HG02943 (cell line): ENCODE measurements at regions not wholly inside any gene's neighbourhood (a gene's known extent, or its start where the extent isn't known, plus 50 kb on each side); places are given as distances from the start of the nearest gene placed in this dataset.
A peak's percentile ranks its signal among the peaks of the same experiment; 100 is the strongest.
"Not testable (repeated sequence)": the region's sequence is repeated elsewhere in the genome, so short reads cannot be mapped to it uniquely, and the experiment has no call there.

ENCODE experiments used
- ATAC-seq: cut with Tn5 transposase; IDR thresholded peaks from one replicate; pipeline ENCODE4 v1.9.1; 2021; ENCODE audit warnings: mild to moderate bottlenecking, low read depth, moderate library complexity; ENCODE audit not compliant: unreplicated experiment

DNA sequence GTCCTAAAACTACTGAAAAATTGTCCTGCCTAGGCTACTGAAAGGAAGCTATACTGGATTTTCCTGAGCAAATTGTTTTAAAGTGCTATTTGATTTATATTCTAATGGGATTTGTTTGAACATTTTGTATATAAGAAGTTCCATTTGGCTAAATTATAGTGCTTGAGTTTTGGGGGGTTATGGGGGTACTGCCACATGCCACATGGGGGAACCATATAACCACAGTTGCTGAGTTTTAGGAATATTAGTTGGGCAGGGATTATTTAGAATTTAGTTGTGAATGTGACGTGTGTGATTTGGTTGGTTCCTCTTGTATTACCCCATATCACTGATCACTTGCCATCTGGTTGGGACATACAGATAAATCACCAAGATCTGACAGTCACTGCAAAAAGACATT lies 224.5 kb upstream of the TAPT1 start:
- ATAC-seq = no peak

DNA sequence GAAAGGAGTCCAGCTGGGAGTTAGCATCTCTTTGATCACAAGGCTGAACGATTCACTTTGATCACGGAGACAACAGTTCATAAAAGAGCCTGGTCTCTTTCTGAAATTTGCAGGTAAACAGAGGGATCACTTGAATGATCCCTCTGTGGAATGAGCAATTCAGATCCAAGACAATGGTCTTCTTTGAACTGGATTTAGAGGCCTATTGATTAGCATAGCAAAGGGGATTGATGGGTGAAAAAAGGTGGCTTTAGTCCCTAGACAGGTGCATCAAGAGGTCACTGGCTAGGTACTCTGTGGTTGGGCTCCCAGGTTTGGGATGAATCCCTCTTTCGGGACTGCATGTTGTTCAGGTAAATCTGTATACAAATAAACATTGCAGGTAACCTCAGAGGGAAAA lies 223.8 kb upstream of the TAPT1 start:
- ATAC-seq = no peak

DNA sequence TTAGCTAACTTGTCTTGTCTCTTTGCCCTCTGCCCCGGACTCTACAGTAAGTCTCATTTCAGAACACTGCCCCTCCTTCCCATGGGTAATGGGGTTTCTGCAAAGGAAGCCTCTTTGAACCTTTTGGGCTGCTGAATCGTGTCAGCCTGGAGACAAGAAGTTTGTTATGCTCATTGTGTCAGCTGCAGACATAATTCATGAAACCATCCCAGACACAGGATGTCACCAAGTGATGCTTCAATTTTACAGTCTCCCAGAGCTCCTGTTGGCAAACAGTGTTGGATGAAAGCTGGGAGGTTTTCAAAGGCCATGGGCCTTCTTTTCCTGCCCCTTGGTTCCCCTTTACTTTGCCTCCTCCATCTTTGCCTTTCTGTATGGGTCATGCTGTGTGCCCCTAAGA lies 223.1 kb upstream of the TAPT1 start:
- ATAC-seq = no peak

DNA sequence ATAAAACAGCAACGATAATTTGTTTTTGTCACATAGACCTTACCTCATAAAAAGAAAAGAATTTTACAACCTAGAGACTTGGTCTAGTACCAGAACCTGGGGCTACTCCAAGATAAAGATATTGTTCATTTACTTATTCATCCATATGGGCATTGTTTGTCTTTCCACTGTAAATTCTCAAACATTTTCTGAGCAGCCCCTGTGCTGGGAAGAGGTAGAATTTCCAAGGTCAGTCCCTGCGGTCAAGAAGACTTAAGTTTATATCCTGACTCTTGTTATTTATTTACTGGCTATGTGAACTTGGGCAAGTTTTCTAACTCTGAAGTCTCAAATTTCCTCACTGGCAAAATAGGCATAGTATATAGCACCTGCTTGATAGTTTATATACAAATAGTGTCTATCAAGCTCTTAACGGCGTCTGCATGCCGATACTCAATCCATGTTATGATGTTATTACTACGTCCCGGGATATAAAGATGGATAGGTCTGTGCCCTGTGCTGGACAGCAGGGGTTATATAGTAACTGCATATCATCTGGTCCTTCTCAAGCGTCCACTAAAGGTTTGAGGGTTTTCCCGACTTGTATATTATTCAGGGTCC lies 222.1 kb upstream of the TAPT1 start:
- ATAC-seq = no peak

DNA sequence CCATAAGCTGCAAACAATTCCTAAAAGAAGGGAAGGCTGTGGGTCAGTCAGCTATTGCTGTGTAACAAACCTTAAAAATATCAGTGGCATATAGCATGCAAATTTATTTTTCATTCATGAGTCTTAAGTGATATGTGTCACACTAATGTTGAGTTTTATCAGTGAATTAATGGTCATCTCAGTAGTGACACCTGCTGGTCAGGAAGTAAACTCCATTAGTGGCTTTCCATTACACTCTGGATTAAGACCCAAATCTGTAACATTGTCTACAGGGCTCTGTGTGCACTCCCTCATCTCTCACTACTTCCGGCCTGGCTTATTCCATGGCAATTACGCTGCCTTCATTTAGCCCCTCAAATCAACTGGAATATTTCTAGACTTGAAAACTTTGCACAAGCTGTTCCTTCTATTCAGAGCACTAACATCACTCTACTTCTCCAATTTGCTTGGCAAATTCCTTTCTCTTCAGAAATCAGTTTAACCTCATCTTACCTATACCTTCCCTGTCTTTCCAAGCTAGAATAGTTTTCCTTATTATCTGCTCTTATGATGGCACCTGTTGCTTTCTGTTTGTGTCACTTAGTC lies 217.3 kb upstream of the TAPT1 start:
- peak; percentile 63 for ATAC-seq

DNA sequence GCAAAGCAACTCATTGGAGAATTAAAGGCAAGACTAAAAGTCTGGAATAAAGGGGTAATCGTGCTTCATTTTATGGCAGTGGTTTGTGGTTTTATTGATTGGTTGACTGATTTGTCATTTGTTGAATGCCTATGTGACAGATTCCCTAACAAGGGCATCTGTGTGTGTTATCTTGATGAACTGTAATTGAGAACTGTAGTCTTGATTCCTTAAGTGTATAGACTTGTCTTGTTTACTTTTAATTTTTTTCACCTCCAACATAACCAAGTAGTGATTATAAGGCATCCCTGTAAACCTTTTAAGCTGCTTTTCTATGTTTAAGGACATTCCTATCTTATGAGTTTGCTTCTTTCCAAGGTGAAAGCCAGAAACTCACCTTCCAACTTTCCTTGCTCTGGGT lies 216.0 kb upstream of the TAPT1 start:
- ATAC-seq = no peak

DNA sequence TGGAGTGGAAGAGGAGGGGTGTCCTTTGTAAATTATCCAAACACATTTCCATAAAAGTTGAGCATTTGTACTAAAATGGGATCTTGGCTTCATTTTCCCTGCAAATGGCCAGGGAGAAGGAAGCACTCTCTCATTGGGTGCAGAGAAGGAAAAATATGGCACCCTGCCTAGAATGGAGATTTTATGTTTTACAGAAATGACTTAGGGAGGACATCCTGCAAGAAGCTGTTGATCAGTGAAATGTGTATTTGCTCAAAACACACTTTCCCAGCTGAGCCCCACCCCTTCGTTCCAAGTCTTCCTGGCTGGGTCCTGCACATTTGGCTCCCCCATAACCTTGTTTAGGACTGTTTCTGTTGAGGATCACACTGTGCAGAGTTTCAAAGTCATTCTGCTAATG lies 213.5 kb upstream of the TAPT1 start:
- no peak for ATAC-seq

DNA sequence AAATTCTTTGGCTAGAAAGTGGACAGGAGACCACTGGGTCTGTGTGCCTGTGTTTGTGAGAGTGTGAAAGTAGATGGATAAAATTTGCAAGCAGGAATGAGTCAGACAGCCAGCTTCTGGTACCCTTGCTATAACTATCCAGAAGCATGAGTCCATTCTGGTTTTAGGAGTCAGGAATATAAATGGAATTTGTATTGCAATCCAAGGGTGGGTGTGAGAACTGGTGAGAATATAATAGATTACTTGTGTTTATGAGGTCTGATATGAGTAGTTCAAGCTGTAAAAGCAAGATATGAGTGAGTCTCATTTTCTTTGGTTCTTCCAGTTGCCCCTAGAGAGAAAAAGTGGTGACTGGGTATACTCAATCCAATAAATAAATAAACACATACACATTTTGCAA lies 212.7 kb upstream of the TAPT1 start:
- no peak for ATAC-seq

DNA sequence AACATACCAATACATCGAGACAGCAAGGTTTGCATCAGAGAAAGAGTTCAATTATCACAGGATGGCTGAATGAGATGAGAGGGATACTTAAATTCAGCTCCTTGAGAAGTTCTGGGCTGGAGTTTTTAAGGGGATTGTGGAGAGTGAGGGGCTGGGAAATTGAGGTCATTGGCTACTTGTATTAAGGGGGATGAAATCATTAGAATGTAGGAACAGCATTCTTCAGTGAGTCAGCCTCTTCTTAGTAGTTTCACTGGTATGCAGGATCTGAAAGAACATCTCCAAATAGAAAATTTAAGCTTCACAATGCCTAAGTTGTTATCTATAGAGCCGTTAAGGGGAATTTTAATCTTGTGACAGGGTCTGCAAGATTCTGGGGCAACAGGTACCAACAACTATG lies 211.6 kb upstream of the TAPT1 start:
- ATAC-seq = no peak

DNA sequence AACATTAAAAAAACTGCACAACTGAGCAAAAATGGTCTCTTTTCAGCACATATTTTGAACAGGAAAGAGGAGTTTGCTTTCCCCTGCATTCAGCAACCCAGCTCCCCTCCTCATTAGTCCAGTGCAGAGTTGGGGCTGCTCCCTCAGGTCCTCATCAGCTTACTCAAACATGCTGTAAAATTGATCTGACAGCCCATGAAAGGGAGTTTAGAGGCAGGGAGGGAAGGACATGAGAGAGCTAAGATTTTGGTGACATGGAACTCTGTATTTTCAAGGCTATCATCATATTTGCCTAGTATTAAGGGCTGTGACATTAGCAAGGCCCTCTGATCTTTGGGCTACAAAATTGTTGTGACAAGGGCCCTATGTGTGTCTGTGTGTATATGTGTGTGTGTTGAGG lies 205.6 kb upstream of the TAPT1 start:
- ATAC-seq = no peak

DNA sequence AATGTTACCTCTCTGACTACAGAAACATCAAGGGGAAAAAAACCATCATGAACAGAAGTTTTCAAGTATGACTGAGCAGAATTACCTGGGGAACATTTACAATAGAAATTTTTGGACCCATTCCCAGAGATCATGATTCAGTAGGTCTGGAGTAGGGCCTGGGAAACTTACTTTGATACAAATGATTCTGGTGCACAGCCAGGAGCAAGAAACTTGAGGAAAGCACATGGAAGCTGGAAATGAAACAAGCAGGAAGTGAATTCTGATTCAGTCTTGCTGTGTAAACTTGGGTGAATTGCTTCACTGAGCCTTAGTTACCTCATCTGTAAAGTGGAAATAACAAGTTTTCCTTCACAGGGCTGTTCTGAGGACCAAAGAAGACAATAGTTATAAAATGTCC lies 192.5 kb upstream of the TAPT1 start:
- ATAC-seq = no peak

DNA sequence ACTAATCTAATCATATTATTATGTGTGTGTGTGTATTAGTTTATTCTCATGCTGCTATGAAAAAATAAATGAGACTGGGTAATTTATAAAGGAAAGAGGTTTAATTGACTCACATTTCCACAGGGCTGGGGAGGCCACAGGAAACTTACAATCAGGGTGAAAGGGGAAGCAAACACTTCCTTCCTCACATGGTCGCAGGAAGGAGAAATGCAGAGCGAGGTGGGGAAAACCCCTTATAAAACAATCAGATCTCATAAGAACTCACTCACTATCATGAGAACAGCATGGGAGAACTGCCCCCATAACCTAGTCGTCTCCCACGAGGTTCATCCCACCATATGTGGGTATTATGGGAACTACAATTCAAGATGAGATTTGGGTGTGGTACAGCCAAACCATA lies 190.9 kb upstream of the TAPT1 start:
- ATAC-seq = no peak

DNA sequence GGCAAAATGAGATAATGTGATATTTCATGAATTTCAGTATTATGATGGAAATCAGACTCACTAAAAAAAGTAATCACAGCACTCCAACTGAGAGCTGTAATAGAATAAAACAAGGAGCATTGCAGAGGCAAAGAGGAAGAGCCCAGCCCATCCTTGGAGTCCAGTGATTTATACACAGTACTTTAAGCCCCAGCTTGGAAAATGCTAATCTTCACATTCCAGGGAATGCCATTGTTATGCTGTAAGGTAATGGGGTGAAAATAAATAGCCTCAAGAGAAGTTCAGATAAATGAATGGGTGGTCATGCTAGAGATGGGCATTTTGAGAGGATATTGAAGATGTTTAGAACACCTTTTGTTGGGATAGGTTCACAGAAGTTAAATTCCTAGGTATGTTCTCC lies 190.3 kb upstream of the TAPT1 start:
- ATAC-seq = no peak

DNA sequence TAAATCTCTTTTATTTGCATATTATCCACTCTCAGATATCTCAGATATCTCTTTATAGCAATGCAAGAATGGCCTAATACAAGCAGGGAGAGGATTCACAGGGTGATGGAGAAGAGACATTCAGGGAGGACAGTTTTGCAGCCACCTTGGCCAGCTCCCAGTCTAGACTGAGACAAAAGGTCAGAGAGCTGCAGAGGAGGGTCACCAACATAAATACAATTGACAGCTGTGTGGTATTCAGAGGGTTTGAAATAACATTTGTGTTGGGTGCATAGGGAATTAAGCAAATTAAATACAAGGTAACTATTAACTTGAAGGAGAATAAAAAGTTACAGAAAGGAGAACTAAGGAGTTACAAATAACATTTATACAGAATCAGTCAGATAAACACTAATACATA lies 189.5 kb upstream of the TAPT1 start:
- ATAC-seq = no peak

DNA sequence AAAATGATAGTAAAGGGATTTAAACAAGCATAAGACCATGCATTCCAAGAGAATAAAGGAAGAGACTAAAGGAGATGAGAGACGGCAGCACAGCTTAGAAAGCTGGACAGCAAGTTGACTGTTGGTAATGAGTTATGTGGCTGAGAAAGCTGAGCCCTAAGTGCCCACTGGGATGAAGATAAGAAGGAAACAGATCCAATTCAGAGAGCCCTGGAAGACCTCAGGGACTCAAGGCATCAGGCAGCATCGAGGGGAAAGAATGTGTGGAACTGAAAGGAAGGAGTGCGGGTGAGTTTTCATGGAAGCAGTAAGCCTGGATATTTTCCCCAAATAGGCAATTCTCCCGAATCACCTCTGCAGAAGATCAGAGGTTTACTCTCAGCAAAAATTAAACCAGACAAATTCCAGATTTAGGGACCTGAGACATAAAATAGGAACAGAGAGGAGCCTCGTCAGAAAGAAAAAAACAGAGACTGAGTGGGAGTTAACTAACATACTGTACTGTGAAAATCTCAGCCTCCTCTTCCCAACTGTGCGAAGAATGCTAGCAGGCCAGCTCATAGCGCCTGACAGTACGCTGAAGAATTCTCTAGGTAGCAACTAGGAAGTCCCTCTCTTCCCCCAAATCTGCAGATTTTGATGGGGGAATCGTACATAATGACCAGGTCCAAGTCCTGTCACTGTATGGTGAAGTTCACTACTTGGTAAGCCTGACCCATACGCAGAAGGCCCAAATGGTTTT lies 187.7 kb upstream of the TAPT1 start:
- ATAC-seq = no peak

DNA sequence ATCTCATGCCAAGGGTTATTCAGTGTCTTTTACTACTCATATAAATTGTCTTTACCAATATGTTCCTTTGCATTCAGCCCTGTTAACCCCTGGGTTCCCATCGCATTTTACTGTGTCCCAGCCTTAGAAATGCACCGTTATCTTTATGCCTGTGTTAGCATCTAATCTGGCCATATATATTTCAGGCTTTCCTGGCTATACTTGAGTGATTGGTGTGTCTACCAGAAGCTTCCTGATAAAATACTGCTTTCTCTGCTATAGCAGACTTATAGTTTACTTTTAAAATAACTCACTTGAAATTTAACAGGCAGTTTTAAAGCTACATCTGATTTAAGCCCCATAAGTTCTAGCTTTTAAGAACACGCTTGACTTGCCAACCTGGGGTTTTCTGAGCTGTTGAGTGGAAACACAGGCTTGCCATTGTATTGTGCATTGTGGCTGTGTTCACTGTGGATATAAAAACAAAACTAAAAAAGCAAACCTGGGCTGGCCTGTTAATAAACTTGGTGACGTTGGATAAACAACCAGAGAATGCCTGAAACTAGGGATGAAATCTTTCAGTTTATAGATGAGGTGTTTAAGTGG lies 185.3 kb upstream of the TAPT1 start:
- no peak for ATAC-seq

DNA sequence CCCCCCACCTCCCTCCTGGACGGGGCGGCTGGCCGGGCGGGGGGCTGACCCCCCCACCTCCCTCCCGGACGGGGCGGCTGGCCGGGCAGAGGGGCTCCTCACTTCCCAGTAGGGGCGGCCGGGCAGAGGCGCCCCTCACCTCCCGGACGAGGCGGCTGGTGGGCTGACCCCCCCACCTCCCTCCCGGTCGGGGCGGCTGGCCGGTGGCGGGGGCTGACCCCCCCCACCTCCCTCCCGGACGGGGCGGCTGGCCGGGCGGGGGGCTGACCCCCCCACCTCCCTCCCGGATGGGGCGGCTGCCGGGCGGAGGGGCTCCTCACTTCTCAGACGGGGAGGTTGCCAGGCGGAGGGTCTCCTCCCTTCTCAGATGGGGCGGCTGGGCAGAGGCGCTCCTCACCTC lies 166.9 kb upstream of the TAPT1 start:
- not testable (repeated sequence) for ATAC-seq

DNA sequence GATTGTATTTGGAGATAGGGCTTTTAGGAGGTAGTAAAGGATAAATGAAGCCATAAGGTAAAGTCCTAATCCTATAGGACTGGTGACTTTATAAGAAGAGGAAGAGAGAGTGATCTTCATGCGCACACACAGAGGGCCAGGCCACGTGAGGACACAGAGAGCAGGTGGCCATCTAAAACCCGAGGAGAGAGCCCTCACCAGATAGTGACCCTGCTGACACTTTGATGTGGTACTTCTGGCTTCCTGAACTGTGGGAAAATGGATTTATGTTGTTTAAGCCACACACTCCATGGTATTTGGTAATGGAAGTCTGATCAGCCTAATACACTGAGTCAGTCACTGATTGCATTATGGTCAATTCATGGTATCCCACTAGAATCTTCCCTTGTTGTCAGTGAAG lies 164.9 kb upstream of the TAPT1 start:
- no peak for ATAC-seq

DNA sequence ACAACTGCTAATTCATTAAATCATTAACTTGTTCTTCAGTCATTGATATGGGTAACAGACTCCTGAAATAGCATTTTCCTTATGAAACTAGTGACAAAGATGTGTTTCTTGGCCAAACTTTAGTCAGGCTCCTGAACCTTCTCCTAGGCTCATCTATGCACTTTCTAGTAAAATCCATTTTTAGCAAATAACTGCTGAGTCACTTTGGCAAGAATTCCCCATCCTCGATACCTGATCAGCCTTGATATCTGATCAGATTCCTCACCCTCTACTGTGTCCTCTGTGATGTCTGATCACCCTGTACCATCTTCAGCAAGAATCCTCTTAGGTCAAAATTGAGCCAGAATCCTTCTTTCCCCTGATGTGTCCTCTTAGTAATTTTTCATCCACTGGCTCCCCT lies 161.2 kb upstream of the TAPT1 start:
- no peak for ATAC-seq

DNA sequence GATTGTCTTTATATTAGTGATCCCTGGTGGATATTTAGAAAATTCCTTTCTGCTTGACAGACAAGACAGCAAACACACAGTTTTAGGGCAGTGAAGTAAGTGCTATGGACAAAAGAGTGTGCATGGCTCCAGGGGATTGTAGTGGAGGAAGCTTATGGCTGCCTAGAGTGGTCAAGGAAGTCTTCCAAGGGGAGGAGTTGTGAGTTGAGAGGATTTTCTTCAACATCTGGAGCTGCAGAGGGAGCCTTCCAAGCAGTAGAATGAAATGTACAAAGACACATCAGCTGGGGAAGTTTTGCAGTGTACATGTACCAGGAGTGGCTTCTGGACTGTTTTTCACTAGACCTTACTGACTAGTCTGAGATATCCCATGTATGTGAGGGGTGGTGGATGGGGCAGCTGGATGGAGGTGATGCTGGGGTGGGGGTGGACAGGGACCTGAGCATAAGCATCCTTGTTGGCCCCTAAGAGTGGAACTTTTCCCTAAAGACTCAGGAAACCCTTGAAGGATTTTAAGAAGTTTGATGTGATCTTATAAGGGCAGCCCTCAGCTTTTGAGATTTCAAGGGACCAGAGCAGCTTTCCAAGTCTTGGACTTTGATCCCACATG lies 160.5 kb upstream of the TAPT1 start:
- no peak for ATAC-seq

DNA sequence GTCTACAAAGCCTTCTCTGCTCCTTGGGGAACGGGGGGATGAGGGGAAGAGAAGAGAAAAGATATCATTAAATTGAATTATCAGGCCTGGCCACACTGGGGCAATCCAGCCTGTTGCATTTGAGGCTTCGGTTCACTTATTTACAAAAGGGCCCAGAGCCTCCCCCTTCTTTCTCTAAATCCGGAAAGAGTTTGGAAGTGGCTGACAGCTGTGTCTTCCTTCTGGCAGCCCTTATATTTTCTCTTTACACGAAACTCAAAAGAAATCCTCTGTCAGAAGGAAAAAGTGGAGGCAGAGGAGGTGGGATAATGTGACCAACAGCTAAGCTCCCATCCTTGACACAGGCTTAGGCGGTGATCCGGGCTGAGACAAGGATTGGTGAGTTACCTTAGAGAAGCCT lies 158.3 kb upstream of the TAPT1 start:
- ATAC-seq = no peak
